GM23338 (cell line): ENCODE measurements at regions not wholly inside any gene's neighbourhood (a gene's known extent, or its start where the extent isn't known, plus 50 kb on each side); places are given as distances from the start of the nearest gene placed in this dataset.

Experiments
- ATAC-seq: fragments of 200-7000 bp; cut with Tn5 transposase; 3 replicates; pipeline ENCODE4 v1.9.1; 2020
- DNase-seq: peaks from one replicate; pipeline ENCODE4 v3.0.0-alpha.2; 2015; ENCODE audit warnings: low spot score
- H2AFZ ChIP-seq: fragments of 200-600 bp; sonication (generic); 2 replicates; pipeline ENCODE4 v1.8.0; 2016; ENCODE audit warnings: antibody characterized with exemption, mild to moderate bottlenecking, moderate library complexity
- H3F3A ChIP-seq: fragments of 200-600 bp; sonication (generic); replicated peaks from 2 replicates; pipeline ENCODE4 v1.8.0; 2017; ENCODE audit warnings: antibody characterized with exemption, mixed run types, low read depth
- H3K27ac ChIP-seq: fragments of 200-600 bp; sonication (generic); 2 replicates; pipeline ENCODE4 v1.6.1; 2016; ENCODE audit warnings: low read depth
- H3K27me3 ChIP-seq: fragments of 200-600 bp; sonication (generic); 2 replicates; pipeline ENCODE4 v1.8.0; 2016; ENCODE audit warnings: mild to moderate bottlenecking, mixed run types, moderate library complexity; ENCODE audit not compliant: insufficient read depth
- H3K36me3 ChIP-seq: fragments of 200-600 bp; sonication (generic); 2 replicates; pipeline ENCODE4 v1.8.0; 2016; ENCODE audit warnings: mild to moderate bottlenecking; ENCODE audit not compliant: insufficient read depth
- H3K4me1 ChIP-seq: fragments of 200-600 bp; sonication (generic); 2 replicates; pipeline ENCODE4 v1.8.0; 2016; ENCODE audit warnings: mild to moderate bottlenecking, moderate library complexity; ENCODE audit not compliant: insufficient read depth
- H3K4me2 ChIP-seq: fragments of 200-600 bp; sonication (generic); 2 replicates; pipeline ENCODE4 v1.7.1; 2017; ENCODE audit warnings: mixed run types
- H3K4me3 ChIP-seq: fragments of 200-600 bp; sonication (generic); 2 replicates; pipeline ENCODE4 v1.6.1; 2016; ENCODE audit warnings: mixed run types
- H3K79me2 ChIP-seq: fragments of 200-600 bp; sonication (generic); replicated peaks from 2 replicates; pipeline ENCODE4 v1.8.0; 2017; ENCODE audit warnings: mild to moderate bottlenecking; ENCODE audit not compliant: insufficient read depth
- H3K9me2 ChIP-seq: fragments of 200-600 bp; sonication (generic); 2 replicates; pipeline ENCODE4 v1.8.0; 2017; ENCODE audit not compliant: insufficient read depth
- H4K20me1 ChIP-seq: fragments of 200-600 bp; sonication (generic); replicated peaks from 2 replicates; pipeline ENCODE4 v1.8.0; 2017; ENCODE audit warnings: mild to moderate bottlenecking; ENCODE audit not compliant: insufficient read depth
- H3K27ac Mint-ChIP-seq: 2 replicates; pipeline ENCODE4 v1.8.0; 2020; ENCODE audit warnings: inconsistent platforms, mild to moderate bottlenecking, moderate library complexity, mixed read lengths
- H3K27me3 Mint-ChIP-seq: 3 replicates; pipeline ENCODE4 v1.8.0; 2022; ENCODE audit warnings: low read depth, mild to moderate bottlenecking, moderate library complexity, mixed read lengths, inconsistent platforms; ENCODE audit not compliant: insufficient read depth, poor library complexity
- H3K36me3 Mint-ChIP-seq: 3 replicates; pipeline ENCODE4 v1.8.0; 2021; ENCODE audit warnings: low read depth, mild to moderate bottlenecking, inconsistent platforms, moderate library complexity, mixed read lengths
- H3K4me1 Mint-ChIP-seq: 3 replicates; pipeline ENCODE4 v1.8.0; 2020; ENCODE audit warnings: mild to moderate bottlenecking, inconsistent platforms, mixed read lengths
- H3K4me3 Mint-ChIP-seq: 3 replicates; pipeline ENCODE4 v1.8.0; 2021; ENCODE audit warnings: moderate library complexity, mild to moderate bottlenecking, inconsistent platforms, mixed read lengths
- H3K9me3 Mint-ChIP-seq: 3 replicates; pipeline ENCODE4 v1.8.0; 2020; ENCODE audit warnings: moderate library complexity, mild to moderate bottlenecking, inconsistent platforms, mixed read lengths
- CREB1 ChIP-seq: fragments of 250-450 bp; sonication (Bioruptor Pico); IDR thresholded peaks from 2 replicates; pipeline ENCODE4 v1.5.0; 2020; ENCODE audit warnings: low read depth, mild to moderate bottlenecking, moderate library complexity
- CTCF ChIP-seq, 2 experiments: fragments of 200-600 bp in 1 of 2; sonication (generic) in 1 of 2; conservative IDR thresholded peaks; 2 replicates each; pipeline versions ENCODE4 v1.5.1 to v1.6.1; 2016 to 2017; ENCODE audit warnings: antibody characterized with exemption in 2 of 2, low read depth in 2 of 2, mild to moderate bottlenecking in 2 of 2, moderate library complexity in 1 of 2
- ETS1 ChIP-seq: IDR thresholded peaks from 2 replicates; pipeline ENCODE4 v1.6.1; 2016; ENCODE audit warnings: antibody characterized with exemption
- EZH2 ChIP-seq: fragments of 200-600 bp; sonication (generic); IDR thresholded peaks from one replicate; pipeline ENCODE4 v1.8.0; 2017; ENCODE audit warnings: antibody characterized with exemption, mild to moderate bottlenecking, low read depth; ENCODE audit not compliant: unreplicated experiment
- EZH2phosphoT487 ChIP-seq: fragments of 200-600 bp; sonication (generic); IDR thresholded peaks from one replicate; pipeline ENCODE4 v1.8.1; 2018; ENCODE audit warnings: antibody characterized with exemption; ENCODE audit not compliant: unreplicated experiment
- JUNB ChIP-seq: IDR thresholded peaks from one replicate; pipeline ENCODE4 v1.6.1; 2016; ENCODE audit warnings: antibody characterized with exemption; ENCODE audit not compliant: unreplicated experiment
- NANOG ChIP-seq: IDR thresholded peaks from 2 replicates; pipeline ENCODE4 v1.6.1; 2016; ENCODE audit warnings: antibody characterized with exemption, borderline replicate concordance
- POLR2AphosphoS5 ChIP-seq: IDR thresholded peaks from 2 replicates; pipeline ENCODE4 v1.6.1; 2016; ENCODE audit warnings: antibody characterized with exemption, low read depth
- REST ChIP-seq: IDR thresholded peaks from one replicate; pipeline ENCODE4 v1.6.1; 2018; ENCODE audit warnings: antibody characterized with exemption; ENCODE audit not compliant: unreplicated experiment
- STAT1 ChIP-seq: IDR thresholded peaks from one replicate; pipeline ENCODE4 v1.6.1; 2016; ENCODE audit warnings: antibody characterized with exemption; ENCODE audit not compliant: unreplicated experiment
- ZNF114 ChIP-seq: fragments of 250-450 bp; sonication (Bioruptor Pico); IDR thresholded peaks from 2 replicates; pipeline ENCODE4 v1.5.0; 2020; ENCODE audit warnings: mild to moderate bottlenecking, moderate library complexity
- ZNF331 ChIP-seq: fragments of 250-450 bp; sonication (Bioruptor Pico); IDR thresholded peaks from 2 replicates; pipeline ENCODE4 v1.5.0; 2020; ENCODE audit warnings: low read depth, mild to moderate bottlenecking, moderate library complexity
- ZNF462 ChIP-seq: fragments of 250-450 bp; sonication (Bioruptor Pico); IDR thresholded peaks from 2 replicates; pipeline ENCODE4 v1.5.0; 2020; ENCODE audit warnings: mild to moderate bottlenecking, moderate library complexity

GRCh38 chr19:32199501-32200040, 145.8 kb upstream of the ZNF507 start:
- H3K36me3 ChIP-seq: no peaks in the 10 kb centered on the region
- H3K9me3 Mint-ChIP-seq: peaks cover 3% of the 10 kb centered on the region; the same call in 1 of the 3 replicates
- H2AFZ ChIP-seq: no peak overlapping the region
- no peaks in the 10 kb centered on the region for H3F3A ChIP-seq
- no peaks in the 10 kb centered on the region for H3K9me2 ChIP-seq
- H3K4me3 Mint-ChIP-seq: no peak overlapping the region
- no peak overlapping the region for H3K4me3 ChIP-seq
- no peak overlapping the region for H3K27ac ChIP-seq
- H3K36me3 Mint-ChIP-seq: no peaks in the 10 kb centered on the region; the same call in 2 of the 3 replicates
- DNase-seq (no peak), ATAC-seq (no peak)
- H3K27me3 ChIP-seq: no peaks in the 10 kb centered on the region
- H3K4me1 Mint-ChIP-seq: no peaks in the 10 kb centered on the region
- TF ChIP-seq EZH2 (no peak), NANOG (no peak), JUNB (no peak), EZH2phosphoT487 (no peak), STAT1 (no peak), POLR2AphosphoS5 (no peak), ZNF462 (CRISPR knock-in tag) (no peak), ZNF114 (CRISPR knock-in tag) (no peak), CTCF (conservative IDR thresholded peaks at IDR 0.05; ENCODE audit: low read depth in 2 of 2) (no peak), REST (no peak), CREB1 (CRISPR knock-in tag) (no peak), ZNF331 (CRISPR knock-in tag) (no peak), ETS1 (no peak)
- H3K4me1 ChIP-seq: no peaks in the 10 kb centered on the region
- H4K20me1 ChIP-seq: no peaks in the 10 kb centered on the region
- H3K27ac Mint-ChIP-seq: no peak overlapping the region
- no peaks in the 10 kb centered on the region for H3K27me3 Mint-ChIP-seq
- H3K4me2 ChIP-seq: no peak overlapping the region
- H3K79me2 ChIP-seq: no peaks in the 10 kb centered on the region
